ENCODE measurements at regions not wholly inside any gene's neighbourhood (a gene's known extent, or its start where the extent isn't known, plus 50 kb on each side); places are given as distances from the start of the nearest gene placed in this dataset.

- TF ChIP-seq EZH2phosphoT487 (IDR thresholded peaks at IDR 0.05; ENCODE audit: borderline replicate concordance), result no peak
- TF ChIP-seq CTCF (conservative IDR thresholded peaks at IDR 0.05; ENCODE audit: low read length), result no peak
Measured at GRCh38 chr18:54739476-54739875, 88.8 kb upstream of the RAB27B start.
